ENCODE measurements at regions not wholly inside any gene's neighbourhood (a gene's known extent, or its start where the extent isn't known, plus 50 kb on each side); places are given as distances from the start of the nearest gene placed in this dataset.

DNA sequence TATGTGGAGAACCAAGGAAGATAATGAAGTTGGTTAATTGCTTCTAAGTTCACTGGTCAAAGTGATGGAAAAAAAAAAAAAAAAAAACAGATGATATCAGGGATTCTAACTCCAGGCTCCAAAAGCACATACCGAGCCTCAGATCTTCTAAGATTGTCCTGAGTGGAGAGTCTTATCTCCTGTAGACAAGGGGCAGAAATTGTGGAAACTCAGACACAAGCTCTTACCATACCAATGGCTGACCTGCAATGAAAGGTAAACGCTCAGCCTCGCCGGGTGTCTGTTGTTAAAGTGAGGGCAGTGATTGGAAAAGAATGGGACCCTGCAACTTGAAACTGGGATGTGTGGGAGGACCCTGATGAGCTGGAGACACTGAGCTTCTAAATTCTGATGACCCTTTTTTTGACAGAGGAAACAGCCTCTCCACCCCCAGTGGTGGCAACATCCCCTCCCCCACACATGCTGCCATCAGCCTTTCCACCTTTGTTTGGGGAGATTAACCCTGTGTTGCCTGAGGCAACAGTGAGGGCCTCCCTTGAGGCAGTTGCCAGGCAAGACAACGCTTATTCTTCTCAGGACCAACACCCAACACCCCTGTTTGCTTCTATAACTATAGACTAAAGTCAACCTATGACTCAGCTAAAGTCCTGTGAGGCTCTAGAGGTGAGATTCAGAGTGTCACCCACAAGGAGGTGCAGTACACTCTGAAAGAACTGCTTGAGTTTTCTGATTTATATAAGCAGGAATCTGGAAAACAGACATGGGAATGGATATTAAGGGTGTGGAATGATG lies 154.0 kb downstream of the THBS2 start:
- TF ChIP-seq CTCF (IDR thresholded peaks at IDR 0.05) (no peak), POLR2AphosphoS5 (IDR thresholded peaks at IDR 0.05) (no peak)
